Neural cell (in vitro differentiated cells): ENCODE measurements at regions not wholly inside any gene's neighbourhood (a gene's known extent, or its start where the extent isn't known, plus 50 kb on each side); places are given as distances from the start of the nearest gene placed in this dataset.

Experiments
- EP300 ChIP-seq: fragments of 450-650 bp; conservative IDR thresholded peaks from 2 replicates; pipeline ENCODE4 v1.6.1; 2014; ENCODE audit warnings: antibody characterized with exemption, mild to moderate bottlenecking, moderate library complexity; ENCODE audit not compliant: poor library complexity, severe bottlenecking
- EZH2 ChIP-seq: fragments of 200-600, 300-800 bp; shearing (Covaris generic), sonication (generic); IDR thresholded peaks from 2 replicates; pipeline ENCODE4 v1.6.1; 2014; ENCODE audit warnings: antibody characterized with exemption, low read length, borderline replicate concordance, mild to moderate bottlenecking; ENCODE audit not compliant: insufficient read depth, poor library complexity, severe bottlenecking
- MXI1 ChIP-seq: fragments of 450-650 bp; conservative IDR thresholded peaks from 2 replicates; pipeline ENCODE4 v1.6.1; 2014; ENCODE audit warnings: antibody characterized with exemption, mild to moderate bottlenecking; ENCODE audit not compliant: poor library complexity, severe bottlenecking
- POLR2AphosphoS5 ChIP-seq: IDR thresholded peaks from 2 replicates; pipeline ENCODE4 v1.6.1; 2012
- SMC3 ChIP-seq: fragments of 450-650 bp; conservative IDR thresholded peaks from 2 replicates; pipeline ENCODE4 v1.6.1; 2014; ENCODE audit warnings: antibody characterized with exemption, mild to moderate bottlenecking, moderate library complexity; ENCODE audit not compliant: poor library complexity
- TF ChIP-seq, protein P1 (sequence below): fragments of 450-650 bp; IDR thresholded peaks from 2 replicates; pipeline ENCODE4 v1.5.1; 2014; ENCODE audit warnings: antibody characterized with exemption, mild to moderate bottlenecking, moderate library complexity; ENCODE audit not compliant: poor library complexity, severe bottlenecking

DNA sequence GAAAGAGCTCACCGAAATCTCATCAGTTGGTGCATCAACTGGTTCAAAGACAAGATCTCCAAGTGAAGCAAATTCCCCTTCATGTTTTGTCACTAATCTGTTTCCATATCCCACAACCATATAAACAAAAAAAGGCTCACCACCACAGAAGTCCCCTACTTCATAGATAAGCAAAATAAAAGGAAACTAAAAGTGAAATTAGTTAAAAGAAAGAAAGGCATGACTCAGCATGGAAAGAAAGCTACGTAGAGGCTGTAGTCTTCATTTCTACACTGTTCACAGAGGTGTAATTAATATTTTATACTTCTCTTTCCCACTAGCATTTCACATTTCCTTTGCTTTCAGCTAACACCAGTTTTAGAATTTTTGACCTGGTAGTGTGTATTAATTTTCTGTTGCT lies 208.0 kb downstream of the CYLC2 start:
- TF ChIP-seq, protein P1, sequence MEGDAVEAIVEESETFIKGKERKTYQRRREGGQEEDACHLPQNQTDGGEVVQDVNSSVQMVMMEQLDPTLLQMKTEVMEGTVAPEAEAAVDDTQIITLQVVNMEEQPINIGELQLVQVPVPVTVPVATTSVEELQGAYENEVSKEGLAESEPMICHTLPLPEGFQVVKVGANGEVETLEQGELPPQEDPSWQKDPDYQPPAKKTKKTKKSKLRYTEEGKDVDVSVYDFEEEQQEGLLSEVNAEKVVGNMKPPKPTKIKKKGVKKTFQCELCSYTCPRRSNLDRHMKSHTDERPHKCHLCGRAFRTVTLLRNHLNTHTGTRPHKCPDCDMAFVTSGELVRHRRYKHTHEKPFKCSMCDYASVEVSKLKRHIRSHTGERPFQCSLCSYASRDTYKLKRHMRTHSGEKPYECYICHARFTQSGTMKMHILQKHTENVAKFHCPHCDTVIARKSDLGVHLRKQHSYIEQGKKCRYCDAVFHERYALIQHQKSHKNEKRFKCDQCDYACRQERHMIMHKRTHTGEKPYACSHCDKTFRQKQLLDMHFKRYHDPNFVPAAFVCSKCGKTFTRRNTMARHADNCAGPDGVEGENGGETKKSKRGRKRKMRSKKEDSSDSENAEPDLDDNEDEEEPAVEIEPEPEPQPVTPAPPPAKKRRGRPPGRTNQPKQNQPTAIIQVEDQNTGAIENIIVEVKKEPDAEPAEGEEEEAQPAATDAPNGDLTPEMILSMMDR, result no peak
- TF ChIP-seq POLR2AphosphoS5 (no peak), MXI1 (no peak), EZH2 (no peak), EP300 (no peak), SMC3 (no peak)
